Smooth muscle cell (in vitro differentiated cells): ENCODE measurements at regions not wholly inside any gene's neighbourhood (a gene's known extent, or its start where the extent isn't known, plus 50 kb on each side); places are given as distances from the start of the nearest gene placed in this dataset.
A peak's percentile ranks its signal among the peaks of the same experiment; 100 is the strongest.

Experiments
- DNase-seq: peaks from one replicate; lab custom pipeline; 2025; ENCODE audit not compliant: unreplicated experiment; lab: John Stamatoyannopoulos, UW
- H2AFZ ChIP-seq: fragments of 200-600 bp; sonication (generic); 2 replicates; pipeline ENCODE4 v1.6.0; 2016; ENCODE audit warnings: antibody characterized with exemption, low read depth, mild to moderate bottlenecking
- H3F3A ChIP-seq: fragments of 200-600 bp; sonication (generic); 2 replicates; pipeline ENCODE4 v1.6.0; 2017; ENCODE audit warnings: antibody characterized with exemption, low read depth
- H3K27ac ChIP-seq: fragments of 200-600 bp; sonication (generic); 2 replicates; pipeline ENCODE4 v1.5.1; 2016; ENCODE audit warnings: low read depth, mild to moderate bottlenecking
- H3K27me3 ChIP-seq: fragments of 200-600 bp; sonication (generic); 2 replicates; pipeline ENCODE4 v1.6.1; 2016; ENCODE audit warnings: low read depth, mild to moderate bottlenecking
- H3K36me3 ChIP-seq: fragments of 200-600 bp; sonication (generic); 2 replicates; pipeline ENCODE4 v1.5.1; 2016; ENCODE audit warnings: low read depth
- H3K4me1 ChIP-seq: fragments of 200-600 bp; sonication (generic); 2 replicates; pipeline ENCODE4 v1.5.1; 2016; ENCODE audit warnings: low read depth
- H3K4me2 ChIP-seq: fragments of 200-600 bp; sonication (generic); 2 replicates; pipeline ENCODE4 v1.6.0; 2016; ENCODE audit warnings: mild to moderate bottlenecking
- H3K4me3 ChIP-seq: fragments of 200-600 bp; sonication (generic); 2 replicates; pipeline ENCODE4 v1.5.1; 2016; ENCODE audit warnings: mild to moderate bottlenecking
- H3K79me2 ChIP-seq: fragments of 200-600 bp; sonication (generic); 2 replicates; pipeline ENCODE4 v1.6.0; 2016; ENCODE audit warnings: low read depth, mild to moderate bottlenecking
- H3K9ac ChIP-seq: fragments of 200-600 bp; sonication (generic); 2 replicates; pipeline ENCODE4 v1.6.0; 2016; ENCODE audit warnings: low read depth
- H3K9me3 ChIP-seq: fragments of 200-600 bp; sonication (generic); replicated peaks from 2 replicates; pipeline ENCODE4 v1.5.1; 2016; ENCODE audit warnings: low read depth
- H4K20me1 ChIP-seq: fragments of 200-600 bp; sonication (generic); 2 replicates; pipeline ENCODE4 v1.6.0; 2016; ENCODE audit warnings: low read depth
- whole genome bisulfite sequencing: methylation state at CpG from one replicate; pipeline ENCODE4 v1.1.7; 2016; ENCODE audit warnings: low lambda C conversion rate; 5-methylcytosine and 5-hydroxymethylcytosine counted together
- TF ChIP-seq, protein P1 (sequence below): fragments of 200-600 bp; sonication (generic); IDR thresholded peaks from 2 replicates; pipeline ENCODE4 v1.5.1; 2017; ENCODE audit warnings: borderline replicate concordance, mild to moderate bottlenecking, antibody characterized with exemption; ENCODE audit not compliant: insufficient read depth, poor library complexity, severe bottlenecking

DNA sequence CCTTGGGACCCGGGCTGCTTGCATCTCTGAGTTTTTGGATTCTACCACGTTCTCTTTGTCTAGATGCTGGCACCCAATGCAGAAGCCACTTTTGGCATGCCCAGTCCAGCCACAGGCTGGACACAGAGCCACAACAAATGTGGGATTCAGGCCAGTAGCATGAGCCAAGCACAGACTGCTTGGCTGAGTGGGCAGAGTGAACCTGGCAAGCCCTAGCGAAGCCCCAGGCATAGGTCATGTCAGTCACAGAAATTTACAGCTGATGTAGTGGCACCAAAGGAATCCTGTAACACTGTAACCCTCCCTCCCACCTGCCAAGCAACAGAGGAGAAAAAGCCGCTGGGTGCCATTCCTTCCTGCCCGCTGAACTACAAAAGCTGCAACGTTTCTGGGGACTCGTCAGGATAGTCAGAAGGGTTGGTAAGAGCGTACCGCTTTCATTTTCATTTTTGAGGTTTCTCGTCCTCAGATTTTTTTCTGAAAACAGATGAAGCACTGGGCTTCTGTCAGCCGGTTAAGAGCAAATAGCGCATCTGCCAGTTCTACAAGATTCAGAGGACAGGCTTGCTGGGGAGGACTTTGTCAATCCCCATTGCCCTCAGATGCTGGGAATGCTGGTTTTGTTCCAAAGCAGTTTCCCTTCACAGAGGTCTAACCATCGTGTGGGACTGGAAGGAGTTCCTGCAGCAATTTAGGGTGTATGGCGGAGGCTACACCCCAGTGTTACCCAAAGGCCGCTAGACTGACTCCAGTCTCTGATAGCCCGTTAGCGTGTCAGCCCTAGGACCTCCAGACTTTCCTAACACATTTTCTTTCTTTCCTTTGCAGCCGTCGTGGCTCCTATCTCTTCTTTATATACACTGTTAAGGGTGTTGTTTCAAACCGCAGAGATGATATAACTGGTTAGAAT lies 399.0 kb downstream of the HTR1A start:
- Histone ChIP-seq H3K36me3 (no peaks in the 10 kb centered on the region), H3K4me1 (no peaks in the 10 kb centered on the region), H3K4me2 (no peak overlapping the region), H3K4me3 (no peak overlapping the region), H3F3A (no peaks in the 10 kb centered on the region), H3K9ac (no peak overlapping the region), H4K20me1 (no peaks in the 10 kb centered on the region), H3K27ac (no peak overlapping the region), H3K9me3 (no peaks in the 10 kb centered on the region), H2AFZ (no peak overlapping the region), H3K27me3 (no peaks in the 10 kb centered on the region), H3K79me2 (no peaks in the 10 kb centered on the region)
- DNase-seq: no peak
- WGBS: 82% methylated on average over 20 of the region's 20 CpGs
- TF ChIP-seq, protein P1, sequence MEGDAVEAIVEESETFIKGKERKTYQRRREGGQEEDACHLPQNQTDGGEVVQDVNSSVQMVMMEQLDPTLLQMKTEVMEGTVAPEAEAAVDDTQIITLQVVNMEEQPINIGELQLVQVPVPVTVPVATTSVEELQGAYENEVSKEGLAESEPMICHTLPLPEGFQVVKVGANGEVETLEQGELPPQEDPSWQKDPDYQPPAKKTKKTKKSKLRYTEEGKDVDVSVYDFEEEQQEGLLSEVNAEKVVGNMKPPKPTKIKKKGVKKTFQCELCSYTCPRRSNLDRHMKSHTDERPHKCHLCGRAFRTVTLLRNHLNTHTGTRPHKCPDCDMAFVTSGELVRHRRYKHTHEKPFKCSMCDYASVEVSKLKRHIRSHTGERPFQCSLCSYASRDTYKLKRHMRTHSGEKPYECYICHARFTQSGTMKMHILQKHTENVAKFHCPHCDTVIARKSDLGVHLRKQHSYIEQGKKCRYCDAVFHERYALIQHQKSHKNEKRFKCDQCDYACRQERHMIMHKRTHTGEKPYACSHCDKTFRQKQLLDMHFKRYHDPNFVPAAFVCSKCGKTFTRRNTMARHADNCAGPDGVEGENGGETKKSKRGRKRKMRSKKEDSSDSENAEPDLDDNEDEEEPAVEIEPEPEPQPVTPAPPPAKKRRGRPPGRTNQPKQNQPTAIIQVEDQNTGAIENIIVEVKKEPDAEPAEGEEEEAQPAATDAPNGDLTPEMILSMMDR: no peak

DNA sequence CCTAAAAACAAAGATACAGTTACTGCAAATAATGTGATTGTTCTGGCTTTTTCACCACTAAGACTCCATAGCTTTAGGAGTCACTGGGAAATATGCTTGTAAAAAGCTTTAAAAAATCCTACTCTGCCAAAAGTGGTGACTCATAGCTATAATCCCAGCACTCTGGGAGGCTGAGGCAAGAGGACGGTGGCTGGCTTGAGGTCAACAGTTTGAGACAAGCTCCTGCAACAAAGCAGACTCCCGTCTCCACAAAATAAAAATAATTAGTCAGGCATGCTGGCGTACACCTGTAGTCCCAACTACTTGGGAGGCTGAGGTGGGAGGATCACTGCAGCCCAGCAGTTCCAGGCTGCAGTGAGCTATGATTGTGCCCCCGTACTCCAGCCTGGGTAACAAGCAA lies 406.4 kb downstream of the HTR1A start:
- WGBS: 31% methylated on average over 4 of the region's 4 CpGs
- Histone ChIP-seq H3K4me3 (no peak overlapping the region), H3K79me2 (no peaks in the 10 kb centered on the region), H3K9me3 (no peaks in the 10 kb centered on the region), H3F3A (no peaks in the 10 kb centered on the region), H3K27ac (no peak overlapping the region), H3K27me3 (no peaks in the 10 kb centered on the region), H3K4me2 (peak overlapping the region; percentile 29), H3K4me1 (no peaks in the 10 kb centered on the region), H3K9ac (no peak overlapping the region), H4K20me1 (no peaks in the 10 kb centered on the region), H2AFZ (no peak overlapping the region), H3K36me3 (no peaks in the 10 kb centered on the region)
- TF ChIP-seq, protein P1: no peak
- DNase-seq: no peak

DNA sequence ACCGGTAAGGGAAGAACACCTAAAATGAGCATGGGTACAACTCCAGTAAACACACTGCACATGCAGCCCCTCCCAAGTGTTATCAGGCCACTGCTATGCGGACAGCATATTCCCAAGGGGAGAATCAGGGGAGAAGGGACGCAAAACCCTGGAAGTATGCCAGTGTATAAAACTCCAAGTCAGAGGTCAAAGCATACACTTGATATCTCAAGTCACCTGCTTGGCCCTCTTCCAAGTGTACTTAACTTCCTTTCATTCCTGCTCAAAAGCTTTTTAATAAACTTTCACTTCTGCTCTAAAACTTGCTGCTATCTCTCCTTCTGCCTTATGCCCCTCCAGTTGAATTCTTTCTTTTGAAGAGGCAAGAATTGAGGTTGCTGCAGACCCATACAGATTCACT lies 408.1 kb downstream of the HTR1A start:
- Histone ChIP-seq H2AFZ (no peak overlapping the region), H3K4me1 (no peaks in the 10 kb centered on the region), H3K9me3 (no peaks in the 10 kb centered on the region), H3K79me2 (no peaks in the 10 kb centered on the region), H3K36me3 (no peaks in the 10 kb centered on the region), H3K27ac (no peak overlapping the region), H3K9ac (no peak overlapping the region), H3K4me3 (no peak overlapping the region), H3K27me3 (peaks cover 9% of the 10 kb centered on the region), H3K4me2 (no peak overlapping the region), H3F3A (no peaks in the 10 kb centered on the region), H4K20me1 (no peaks in the 10 kb centered on the region)
- TF ChIP-seq, protein P1: no peak
- WGBS: 61% methylated on average over 3 of the region's 3 CpGs
- no peak for DNase-seq

DNA sequence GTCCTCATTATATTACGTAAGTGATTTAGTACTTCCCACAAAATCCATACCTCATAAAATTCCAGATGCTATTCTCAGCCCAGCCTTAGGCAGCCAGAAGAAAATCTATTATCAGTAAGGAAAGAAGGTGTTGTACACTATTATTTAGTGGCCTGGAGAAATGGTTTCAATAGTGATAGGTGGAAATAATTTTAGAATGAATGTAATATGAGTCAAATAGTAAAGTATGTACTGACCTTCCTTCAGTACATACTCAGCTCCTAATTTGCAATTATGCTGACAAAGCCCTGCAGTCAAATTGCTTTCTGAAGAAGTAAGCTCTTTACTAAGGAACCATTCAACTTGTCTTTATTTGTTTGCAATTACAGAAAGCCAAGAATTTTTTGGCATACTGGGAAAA lies 409.2 kb downstream of the HTR1A start:
- no peak for DNase-seq
- Histone ChIP-seq H2AFZ (no peak overlapping the region), H3K4me3 (no peak overlapping the region), H3K9ac (no peak overlapping the region), H3K27me3 (peaks cover 9% of the 10 kb centered on the region), H3K9me3 (no peaks in the 10 kb centered on the region), H3K36me3 (no peaks in the 10 kb centered on the region), H4K20me1 (no peaks in the 10 kb centered on the region), H3K27ac (no peak overlapping the region), H3K79me2 (no peaks in the 10 kb centered on the region), H3K4me1 (no peaks in the 10 kb centered on the region), H3F3A (no peaks in the 10 kb centered on the region), H3K4me2 (no peak overlapping the region)
- WGBS: 56% methylated on average over 1 of the region's 1 CpG
- TF ChIP-seq, protein P1: no peak
